ENCODE measurements at regions not wholly inside any gene's neighbourhood (a gene's known extent, or its start where the extent isn't known, plus 50 kb on each side); places are given as distances from the start of the nearest gene placed in this dataset.

DNA sequence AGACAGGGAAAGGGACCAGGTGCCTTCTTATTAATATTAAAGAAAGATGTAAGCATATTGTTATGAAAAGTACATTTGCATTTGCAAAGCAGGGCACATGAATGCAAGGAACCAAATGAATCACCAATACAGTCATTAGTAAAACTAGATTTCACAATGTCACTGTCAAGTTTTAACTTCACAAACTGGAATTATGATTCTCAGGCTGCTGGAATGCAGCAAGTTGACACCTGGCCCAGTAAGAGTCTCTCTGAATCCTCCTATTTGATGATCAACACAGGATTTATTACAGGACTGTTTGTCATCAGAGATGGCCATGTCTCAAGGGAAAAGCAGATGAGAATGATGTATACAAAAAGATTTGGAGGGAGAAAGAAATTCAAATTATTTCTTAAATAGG lies 72.9 kb upstream of the STK39 start:
- TF ChIP-seq, protein P1, sequence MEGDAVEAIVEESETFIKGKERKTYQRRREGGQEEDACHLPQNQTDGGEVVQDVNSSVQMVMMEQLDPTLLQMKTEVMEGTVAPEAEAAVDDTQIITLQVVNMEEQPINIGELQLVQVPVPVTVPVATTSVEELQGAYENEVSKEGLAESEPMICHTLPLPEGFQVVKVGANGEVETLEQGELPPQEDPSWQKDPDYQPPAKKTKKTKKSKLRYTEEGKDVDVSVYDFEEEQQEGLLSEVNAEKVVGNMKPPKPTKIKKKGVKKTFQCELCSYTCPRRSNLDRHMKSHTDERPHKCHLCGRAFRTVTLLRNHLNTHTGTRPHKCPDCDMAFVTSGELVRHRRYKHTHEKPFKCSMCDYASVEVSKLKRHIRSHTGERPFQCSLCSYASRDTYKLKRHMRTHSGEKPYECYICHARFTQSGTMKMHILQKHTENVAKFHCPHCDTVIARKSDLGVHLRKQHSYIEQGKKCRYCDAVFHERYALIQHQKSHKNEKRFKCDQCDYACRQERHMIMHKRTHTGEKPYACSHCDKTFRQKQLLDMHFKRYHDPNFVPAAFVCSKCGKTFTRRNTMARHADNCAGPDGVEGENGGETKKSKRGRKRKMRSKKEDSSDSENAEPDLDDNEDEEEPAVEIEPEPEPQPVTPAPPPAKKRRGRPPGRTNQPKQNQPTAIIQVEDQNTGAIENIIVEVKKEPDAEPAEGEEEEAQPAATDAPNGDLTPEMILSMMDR (IDR thresholded peaks at IDR 0.05) = no peak
- no peak for TF ChIP-seq POLR2A (IDR thresholded peaks at IDR 0.05)
- no peak for TF ChIP-seq POLR2AphosphoS5 (IDR thresholded peaks at IDR 0.05)

All from breast epithelium (tissue), 3 donors.